Nephron (organoid): ENCODE measurements at regions not wholly inside any gene's neighbourhood (a gene's known extent, or its start where the extent isn't known, plus 50 kb on each side); places are given as distances from the start of the nearest gene placed in this dataset.

Source experiments
- H3K27ac Mint-ChIP-seq, 3 experiments: 2 replicates each; pipeline ENCODE4 v1.8.0; 2020; ENCODE audit warnings: mixed read lengths in 3 of 3, mild to moderate bottlenecking in 2 of 3, moderate library complexity in 1 of 3
- H3K27me3 Mint-ChIP-seq: 2 replicates; pipeline ENCODE4 v1.8.0; 2021; ENCODE audit warnings: low read depth, mild to moderate bottlenecking, moderate library complexity, mixed read lengths
- H3K36me3 Mint-ChIP-seq: 2 replicates; pipeline ENCODE4 v1.8.0; 2020; ENCODE audit warnings: low read depth, mixed read lengths
- H3K4me1 Mint-ChIP-seq: 2 replicates; pipeline ENCODE4 v1.8.0; 2020; ENCODE audit warnings: mixed read lengths
- H3K4me3 Mint-ChIP-seq, 3 experiments: 2 replicates each; pipeline ENCODE4 v1.8.0; 2020; ENCODE audit warnings: mild to moderate bottlenecking in 3 of 3, mixed read lengths in 3 of 3, moderate library complexity in 2 of 3
- H3K9me3 Mint-ChIP-seq: 2 replicates; pipeline ENCODE4 v1.8.0; 2020; ENCODE audit warnings: mixed read lengths
- CTCF ChIP-seq, 3 experiments: fragments of 200-600 bp; sonication (generic); IDR thresholded peaks; one replicate each; pipeline ENCODE4 v1.5.0; 2021; ENCODE audit warnings: antibody characterized with exemption in 3 of 3; ENCODE audit not compliant: unreplicated experiment in 3 of 3

- Mint-ChIP-seq H3K9me3 (no peaks in the 10 kb centered on the region), H3K4me3 (no peak overlapping the region), H3K36me3 (no peaks in the 10 kb centered on the region), H3K27ac (no peak overlapping the region), H3K4me1 (no peaks in the 10 kb centered on the region), H3K27me3 (peaks cover 55% of the 10 kb centered on the region)
- TF ChIP-seq CTCF (IDR thresholded peaks at IDR 0.05; ENCODE audit: unreplicated experiment in 3 of 3) = no peak
Observed at GRCh38 chr13:27854606-27855005, 62.3 kb downstream of the GSX1 start.

GRCh38 chr13:27855381-27855780 is 63.1 kb downstream of the GSX1 start:
- Mint-ChIP-seq H3K27ac (no peak overlapping the region), H3K4me1 (no peaks in the 10 kb centered on the region), H3K4me3 (no peak overlapping the region), H3K36me3 (no peaks in the 10 kb centered on the region), H3K9me3 (no peaks in the 10 kb centered on the region), H3K27me3 (peaks cover 48% of the 10 kb centered on the region)
- TF ChIP-seq CTCF (IDR thresholded peaks at IDR 0.05; ENCODE audit: unreplicated experiment in 3 of 3) = no peak

GRCh38 chr13:27857282-27857681 is 62.5 kb upstream of the PDX1 start:
- H3K27ac Mint-ChIP-seq = no peak overlapping the region
- H3K4me1 Mint-ChIP-seq = no peaks in the 10 kb centered on the region
- no peaks in the 10 kb centered on the region for H3K36me3 Mint-ChIP-seq
- H3K9me3 Mint-ChIP-seq = no peaks in the 10 kb centered on the region
- H3K27me3 Mint-ChIP-seq = peaks cover 35% of the 10 kb centered on the region
- H3K4me3 Mint-ChIP-seq = no peak overlapping the region
- no peak for TF ChIP-seq CTCF (IDR thresholded peaks at IDR 0.05; ENCODE audit: unreplicated experiment in 3 of 3)

GRCh38 chr13:27858046-27858445 is 61.8 kb upstream of the PDX1 start:
- TF ChIP-seq CTCF (IDR thresholded peaks at IDR 0.05; ENCODE audit: unreplicated experiment in 3 of 3) = no peak
- Mint-ChIP-seq H3K27me3 (peaks cover 28% of the 10 kb centered on the region), H3K27ac (no peak overlapping the region), H3K4me1 (no peaks in the 10 kb centered on the region), H3K4me3 (no peak overlapping the region), H3K36me3 (no peaks in the 10 kb centered on the region), H3K9me3 (no peaks in the 10 kb centered on the region)

- peaks cover 26% of the 10 kb centered on the region for H3K27me3 Mint-ChIP-seq
- no peak for TF ChIP-seq CTCF (IDR thresholded peaks at IDR 0.05; ENCODE audit: unreplicated experiment in 3 of 3)
- H3K36me3 Mint-ChIP-seq = no peaks in the 10 kb centered on the region
- H3K4me3 Mint-ChIP-seq = no peak overlapping the region
- no peaks in the 10 kb centered on the region for H3K4me1 Mint-ChIP-seq
- H3K9me3 Mint-ChIP-seq = no peaks in the 10 kb centered on the region
- H3K27ac Mint-ChIP-seq = no peak overlapping the region
Observed at GRCh38 chr13:27860743-27861142, 59.1 kb upstream of the PDX1 start.

- no peaks in the 10 kb centered on the region for H3K9me3 Mint-ChIP-seq
- TF ChIP-seq CTCF (IDR thresholded peaks at IDR 0.05; ENCODE audit: unreplicated experiment in 3 of 3) = no peak
- no peaks in the 10 kb centered on the region for H3K4me1 Mint-ChIP-seq
- no peaks in the 10 kb centered on the region for H3K36me3 Mint-ChIP-seq
- no peak overlapping the region for H3K27ac Mint-ChIP-seq
- no peak overlapping the region for H3K4me3 Mint-ChIP-seq
- H3K27me3 Mint-ChIP-seq = peaks cover 26% of the 10 kb centered on the region
Observed at GRCh38 chr13:27861165-27861564, 58.6 kb upstream of the PDX1 start.
